ENCODE measurements at regions not wholly inside any gene's neighbourhood (a gene's known extent, or its start where the extent isn't known, plus 50 kb on each side); places are given as distances from the start of the nearest gene placed in this dataset.

- TF ChIP-seq, protein P1, sequence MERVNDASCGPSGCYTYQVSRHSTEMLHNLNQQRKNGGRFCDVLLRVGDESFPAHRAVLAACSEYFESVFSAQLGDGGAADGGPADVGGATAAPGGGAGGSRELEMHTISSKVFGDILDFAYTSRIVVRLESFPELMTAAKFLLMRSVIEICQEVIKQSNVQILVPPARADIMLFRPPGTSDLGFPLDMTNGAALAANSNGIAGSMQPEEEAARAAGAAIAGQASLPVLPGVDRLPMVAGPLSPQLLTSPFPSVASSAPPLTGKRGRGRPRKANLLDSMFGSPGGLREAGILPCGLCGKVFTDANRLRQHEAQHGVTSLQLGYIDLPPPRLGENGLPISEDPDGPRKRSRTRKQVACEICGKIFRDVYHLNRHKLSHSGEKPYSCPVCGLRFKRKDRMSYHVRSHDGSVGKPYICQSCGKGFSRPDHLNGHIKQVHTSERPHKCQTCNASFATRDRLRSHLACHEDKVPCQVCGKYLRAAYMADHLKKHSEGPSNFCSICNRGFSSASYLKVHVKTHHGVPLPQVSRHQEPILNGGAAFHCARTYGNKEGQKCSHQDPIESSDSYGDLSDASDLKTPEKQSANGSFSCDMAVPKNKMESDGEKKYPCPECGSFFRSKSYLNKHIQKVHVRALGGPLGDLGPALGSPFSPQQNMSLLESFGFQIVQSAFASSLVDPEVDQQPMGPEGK (CRISPR knock-in tag; IDR thresholded peaks at IDR 0.05; ENCODE audit: borderline replicate concordance): no peak
- no peak for TF ChIP-seq ZFP3 (CRISPR knock-in tag; IDR thresholded peaks at IDR 0.05)
- no peak for TF ChIP-seq TCF4 (CRISPR knock-in tag; IDR thresholded peaks at IDR 0.05; ENCODE audit: borderline replicate concordance)
- TF ChIP-seq ZFP30 (CRISPR knock-in tag; IDR thresholded peaks at IDR 0.05): no peak
- TF ChIP-seq ZC3H10 (CRISPR knock-in tag; IDR thresholded peaks at IDR 0.05): no peak
- TF ChIP-seq ZNF565 (CRISPR knock-in tag; conservative IDR thresholded peaks at IDR 0.05; ENCODE audit: low read depth): no peak
- no peak for TF ChIP-seq GLIS3 (CRISPR knock-in tag; IDR thresholded peaks at IDR 0.05)
- TF ChIP-seq, protein P2, sequence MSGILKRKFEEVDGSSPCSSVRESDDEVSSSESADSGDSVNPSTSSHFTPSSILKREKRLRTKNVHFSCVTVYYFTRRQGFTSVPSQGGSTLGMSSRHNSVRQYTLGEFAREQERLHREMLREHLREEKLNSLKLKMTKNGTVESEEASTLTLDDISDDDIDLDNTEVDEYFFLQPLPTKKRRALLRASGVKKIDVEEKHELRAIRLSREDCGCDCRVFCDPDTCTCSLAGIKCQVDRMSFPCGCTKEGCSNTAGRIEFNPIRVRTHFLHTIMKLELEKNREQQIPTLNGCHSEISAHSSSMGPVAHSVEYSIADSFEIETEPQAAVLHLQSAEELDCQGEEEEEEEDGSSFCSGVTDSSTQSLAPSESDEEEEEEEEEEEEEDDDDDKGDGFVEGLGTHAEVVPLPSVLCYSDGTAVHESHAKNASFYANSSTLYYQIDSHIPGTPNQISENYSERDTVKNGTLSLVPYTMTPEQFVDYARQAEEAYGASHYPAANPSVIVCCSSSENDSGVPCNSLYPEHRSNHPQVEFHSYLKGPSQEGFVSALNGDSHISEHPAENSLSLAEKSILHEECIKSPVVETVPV (CRISPR knock-in tag; IDR thresholded peaks at IDR 0.05): no peak
- TF ChIP-seq POU6F1 (CRISPR knock-in tag; IDR thresholded peaks at IDR 0.05; ENCODE audit: borderline replicate concordance, low read depth): no peak
- TF ChIP-seq PPARA (CRISPR knock-in tag; IDR thresholded peaks at IDR 0.05; ENCODE audit: borderline replicate concordance): no peak
- no peak for TF ChIP-seq RARB (CRISPR knock-in tag; IDR thresholded peaks at IDR 0.05)
- TF ChIP-seq ESRRG (CRISPR knock-in tag; IDR thresholded peaks at IDR 0.05): no peak
- no peak for TF ChIP-seq BACH2 (CRISPR knock-in tag; IDR thresholded peaks at IDR 0.05; ENCODE audit: borderline replicate concordance)
- TF ChIP-seq ZNF8 (CRISPR knock-in tag; IDR thresholded peaks at IDR 0.05): no peak
- TF ChIP-seq, protein P3, sequence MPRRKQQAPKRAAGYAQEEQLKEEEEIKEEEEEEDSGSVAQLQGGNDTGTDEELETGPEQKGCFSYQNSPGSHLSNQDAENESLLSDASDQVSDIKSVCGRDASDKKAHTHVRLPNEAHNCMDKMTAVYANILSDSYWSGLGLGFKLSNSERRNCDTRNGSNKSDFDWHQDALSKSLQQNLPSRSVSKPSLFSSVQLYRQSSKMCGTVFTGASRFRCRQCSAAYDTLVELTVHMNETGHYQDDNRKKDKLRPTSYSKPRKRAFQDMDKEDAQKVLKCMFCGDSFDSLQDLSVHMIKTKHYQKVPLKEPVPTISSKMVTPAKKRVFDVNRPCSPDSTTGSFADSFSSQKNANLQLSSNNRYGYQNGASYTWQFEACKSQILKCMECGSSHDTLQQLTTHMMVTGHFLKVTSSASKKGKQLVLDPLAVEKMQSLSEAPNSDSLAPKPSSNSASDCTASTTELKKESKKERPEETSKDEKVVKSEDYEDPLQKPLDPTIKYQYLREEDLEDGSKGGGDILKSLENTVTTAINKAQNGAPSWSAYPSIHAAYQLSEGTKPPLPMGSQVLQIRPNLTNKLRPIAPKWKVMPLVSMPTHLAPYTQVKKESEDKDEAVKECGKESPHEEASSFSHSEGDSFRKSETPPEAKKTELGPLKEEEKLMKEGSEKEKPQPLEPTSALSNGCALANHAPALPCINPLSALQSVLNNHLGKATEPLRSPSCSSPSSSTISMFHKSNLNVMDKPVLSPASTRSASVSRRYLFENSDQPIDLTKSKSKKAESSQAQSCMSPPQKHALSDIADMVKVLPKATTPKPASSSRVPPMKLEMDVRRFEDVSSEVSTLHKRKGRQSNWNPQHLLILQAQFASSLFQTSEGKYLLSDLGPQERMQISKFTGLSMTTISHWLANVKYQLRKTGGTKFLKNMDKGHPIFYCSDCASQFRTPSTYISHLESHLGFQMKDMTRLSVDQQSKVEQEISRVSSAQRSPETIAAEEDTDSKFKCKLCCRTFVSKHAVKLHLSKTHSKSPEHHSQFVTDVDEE (CRISPR knock-in tag; IDR thresholded peaks at IDR 0.05): no peak
- no peak for TF ChIP-seq SNAI2 (CRISPR knock-in tag; IDR thresholded peaks at IDR 0.05)
- no peak for TF ChIP-seq OSR1 (CRISPR knock-in tag; IDR thresholded peaks at IDR 0.05)
- no peak for TF ChIP-seq TOX (CRISPR knock-in tag; IDR thresholded peaks at IDR 0.05; ENCODE audit: borderline replicate concordance)
- ATAC-seq: no peak
Observed at GRCh38 chr7:13092708-13093005, 405.2 kb downstream of the ARL4A start.

DNA sequence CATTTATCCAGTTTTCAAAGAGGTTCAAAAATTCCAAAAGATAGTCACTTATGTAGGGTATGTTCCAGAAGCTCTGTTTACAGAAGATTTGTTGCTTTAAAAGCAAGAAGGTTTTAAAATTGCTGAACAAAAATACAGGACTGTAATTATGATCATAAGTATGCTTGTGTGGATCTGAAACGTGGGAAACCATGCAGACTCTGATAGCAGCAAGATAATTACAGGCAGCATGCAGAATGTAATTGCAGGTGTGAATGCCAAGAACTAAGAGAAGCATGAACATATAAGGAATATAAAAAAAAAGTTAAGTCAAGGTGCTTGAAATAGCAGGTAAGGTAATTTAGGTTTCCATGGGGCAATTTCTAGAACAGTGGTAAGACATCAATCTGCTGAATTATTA, 405.7 kb downstream of the ARL4A start:
- TF ChIP-seq ESRRG (CRISPR knock-in tag; IDR thresholded peaks at IDR 0.05): no peak
- TF ChIP-seq ARNTL (CRISPR knock-in tag; IDR thresholded peaks at IDR 0.05; ENCODE audit: borderline replicate concordance, low read depth): no peak
- TF ChIP-seq SNAI2 (CRISPR knock-in tag; IDR thresholded peaks at IDR 0.05): no peak
- TF ChIP-seq ZNF565 (CRISPR knock-in tag; conservative IDR thresholded peaks at IDR 0.05; ENCODE audit: low read depth): no peak
- TF ChIP-seq CSDC2 (CRISPR knock-in tag; IDR thresholded peaks at IDR 0.05): no peak
- TF ChIP-seq ISL1 (CRISPR knock-in tag; IDR thresholded peaks at IDR 0.05): no peak
- no peak for TF ChIP-seq TCF4 (CRISPR knock-in tag; IDR thresholded peaks at IDR 0.05; ENCODE audit: borderline replicate concordance)
- no peak for TF ChIP-seq GLIS3 (CRISPR knock-in tag; IDR thresholded peaks at IDR 0.05)
- TF ChIP-seq TOX (CRISPR knock-in tag; IDR thresholded peaks at IDR 0.05; ENCODE audit: borderline replicate concordance): no peak
- TF ChIP-seq, protein P1 (CRISPR knock-in tag; IDR thresholded peaks at IDR 0.05; ENCODE audit: borderline replicate concordance): no peak
- TF ChIP-seq ZC3H10 (CRISPR knock-in tag; IDR thresholded peaks at IDR 0.05): no peak
- no peak for TF ChIP-seq ZNF8 (CRISPR knock-in tag; IDR thresholded peaks at IDR 0.05)
- TF ChIP-seq PPARA (CRISPR knock-in tag; IDR thresholded peaks at IDR 0.05; ENCODE audit: borderline replicate concordance): no peak
- no peak for TF ChIP-seq BACH2 (CRISPR knock-in tag; IDR thresholded peaks at IDR 0.05; ENCODE audit: borderline replicate concordance)
- TF ChIP-seq POU6F1 (CRISPR knock-in tag; IDR thresholded peaks at IDR 0.05; ENCODE audit: borderline replicate concordance, low read depth): no peak
- TF ChIP-seq, protein P2 (CRISPR knock-in tag; IDR thresholded peaks at IDR 0.05): no peak
- TF ChIP-seq OSR1 (CRISPR knock-in tag; IDR thresholded peaks at IDR 0.05): no peak
- ATAC-seq: no peak

Measured in SK-N-SH treated with all-trans-retinoic acid at 6 μM for 48 hours (cell line).